NCI-H2196 treated with DMSO at 0.1 percent for 48 hours (cell line): ENCODE measurements at regions not wholly inside any gene's neighbourhood (a gene's known extent, or its start where the extent isn't known, plus 50 kb on each side); places are given as distances from the start of the nearest gene placed in this dataset.

Source experiments
- DNase-seq: peaks from one replicate; lab custom pipeline; 2025; ENCODE audit not compliant: unreplicated experiment; lab: John Stamatoyannopoulos, UW

- peak; percentile 25 for DNase-seq
These were observed 201.4 kb downstream of the SOCS6 start for GRCh38 chr18:70489986-70490933.

DNA sequence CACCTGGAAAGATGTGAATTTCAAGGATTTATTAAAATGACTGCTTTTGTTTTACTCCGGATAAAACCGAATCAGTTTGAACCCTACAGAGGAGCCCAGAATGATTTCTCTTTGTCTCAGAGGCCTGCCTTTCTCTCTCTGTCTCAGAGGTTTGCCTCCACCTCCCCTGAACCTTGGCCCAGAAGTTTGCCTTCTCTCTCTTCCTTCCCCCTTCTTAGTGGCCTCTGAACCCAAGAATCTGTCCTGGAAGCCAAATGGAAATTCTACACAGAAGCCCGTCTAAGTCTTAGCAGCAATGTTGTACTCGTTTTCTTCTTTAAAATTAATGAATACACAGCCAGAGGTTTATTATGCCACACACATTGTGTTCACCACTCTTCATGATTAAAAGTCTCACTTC lies 200.7 kb downstream of the SOCS6 start:
- no peak for DNase-seq

GRCh38 chr18:70469916-70470315 lies 181.1 kb downstream of the SOCS6 start:
- DNase-seq, result no peak

DNA sequence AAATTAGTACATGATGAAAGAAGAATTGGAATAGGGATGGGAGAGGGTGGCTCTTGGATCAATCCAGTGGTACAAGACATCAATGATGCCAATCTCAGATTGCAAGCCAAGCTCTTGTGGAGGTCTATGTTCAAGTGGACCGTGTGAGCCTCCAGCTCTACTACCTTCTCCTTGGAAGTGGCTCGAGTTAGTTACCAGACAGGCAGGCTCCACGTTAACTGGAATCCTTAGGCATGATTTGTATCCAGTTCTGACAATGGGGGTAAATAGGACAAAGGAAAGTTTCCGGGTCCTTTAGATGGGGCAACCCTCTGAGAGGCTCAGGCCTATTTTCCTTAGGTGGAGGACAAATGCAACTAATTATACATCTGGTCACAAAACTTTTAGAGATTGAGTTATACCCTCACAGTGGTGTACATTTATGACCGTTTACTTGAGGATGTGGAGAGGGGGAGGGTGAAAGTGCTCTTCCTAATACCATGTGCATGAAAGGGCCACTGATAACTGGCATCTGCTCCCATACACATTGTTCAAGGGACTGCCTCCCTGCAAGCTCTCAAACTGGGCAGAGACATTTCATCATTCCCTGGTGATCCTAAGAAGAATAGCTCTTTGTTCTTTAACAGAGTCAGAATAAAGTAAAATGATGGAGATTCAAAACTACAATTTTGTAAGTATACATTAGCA lies 180.2 kb downstream of the SOCS6 start:
- DNase-seq, result no peak

DNA sequence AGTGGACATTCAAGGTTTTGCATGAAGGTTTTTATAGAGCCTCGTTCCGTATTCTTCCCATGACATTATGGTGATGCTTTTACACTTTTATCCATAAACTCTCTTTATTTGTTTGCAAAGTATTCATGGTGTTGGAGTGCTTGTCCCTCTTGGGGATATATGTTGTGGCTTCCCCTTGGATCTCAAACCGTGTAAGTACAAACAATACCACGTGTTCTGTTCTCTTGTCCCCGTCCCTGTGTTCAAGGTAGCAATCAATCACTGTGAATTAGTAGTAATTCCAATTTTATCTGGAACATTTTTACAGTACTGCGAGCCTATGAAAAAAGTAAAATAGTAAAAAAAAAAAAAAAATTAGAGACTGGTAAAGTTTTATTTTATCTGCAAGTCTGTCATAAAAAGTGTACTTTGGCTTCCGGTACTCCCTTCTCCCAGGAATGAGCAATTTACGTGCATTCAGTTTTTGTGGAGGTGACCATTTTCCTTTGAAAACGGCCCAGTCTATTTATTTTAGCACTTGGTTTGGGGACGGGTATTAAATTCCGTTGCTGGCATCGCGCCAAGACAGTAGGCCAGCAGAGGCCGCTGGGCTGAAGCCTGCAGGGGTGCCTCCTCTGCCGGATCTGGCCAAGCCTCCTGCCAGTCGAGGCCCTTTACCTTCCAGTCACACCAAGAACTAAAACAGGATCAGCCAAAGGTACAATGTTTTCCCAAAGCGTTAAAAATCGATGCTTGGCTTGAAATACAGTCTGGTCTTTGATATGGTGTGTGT lies 175.7 kb downstream of the SOCS6 start:
- peak; percentile 62 for DNase-seq

DNA sequence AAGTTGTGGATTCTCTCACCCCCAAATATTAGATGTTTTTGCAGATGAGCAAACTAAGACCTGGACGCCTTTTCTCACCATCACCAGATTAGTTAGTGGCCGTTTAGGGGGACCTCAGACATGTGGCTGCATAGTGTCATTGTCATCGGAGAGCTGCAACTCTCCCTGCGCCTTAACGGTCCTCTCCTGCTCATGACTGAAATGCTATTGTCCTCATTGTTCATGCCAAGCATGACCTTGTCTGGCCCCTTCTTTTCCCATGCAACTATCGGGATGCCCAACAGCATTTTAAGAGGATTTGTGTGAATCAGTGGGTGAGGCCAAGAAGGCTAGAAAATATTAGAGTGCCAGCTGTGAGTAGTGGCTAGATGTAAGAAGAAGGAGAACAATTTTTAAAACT lies 174.2 kb downstream of the SOCS6 start:
- DNase-seq, result no peak

- DNase-seq, result no peak
These were observed 173.2 kb downstream of the SOCS6 start for GRCh38 chr18:70462078-70462439.

DNA sequence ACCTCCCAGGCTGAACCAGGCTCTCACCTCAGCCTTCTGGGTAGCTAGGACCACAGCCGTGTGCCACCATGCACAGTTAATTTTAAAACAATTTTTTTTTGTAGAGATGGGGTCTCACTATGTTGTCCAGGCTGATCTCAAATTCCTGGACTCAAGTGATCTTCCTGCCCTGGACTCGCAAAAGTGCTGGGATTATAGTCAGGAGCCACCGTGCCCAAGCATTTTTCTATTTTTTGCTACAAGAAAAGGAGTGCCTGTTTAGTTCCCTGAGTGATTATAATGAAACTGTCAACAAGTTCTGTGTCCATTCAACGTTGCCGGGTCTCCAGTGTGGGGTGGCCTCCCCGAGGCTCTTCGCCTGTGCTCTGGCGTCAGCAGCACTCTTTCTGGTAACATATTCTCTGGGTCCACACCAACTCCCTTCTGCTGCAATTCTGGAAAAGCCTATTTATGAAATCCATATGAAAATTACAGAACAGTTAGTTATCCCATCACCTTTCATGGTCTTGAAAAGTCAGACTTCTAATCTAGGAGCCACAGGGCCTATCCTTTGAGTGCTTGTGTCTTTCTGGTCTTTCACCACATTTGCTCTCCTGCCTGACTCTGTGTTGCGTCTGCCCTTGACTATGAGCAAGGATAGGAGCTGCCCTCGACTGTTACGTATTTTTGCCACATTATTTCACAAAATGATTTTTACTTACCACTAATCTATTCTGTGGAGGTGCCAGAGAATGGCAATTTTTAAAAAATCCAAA lies 172.7 kb downstream of the SOCS6 start:
- DNase-seq, result no peak

- DNase-seq, result no peak
These were observed 170.9 kb downstream of the SOCS6 start for GRCh38 chr18:70459731-70460130.

DNA sequence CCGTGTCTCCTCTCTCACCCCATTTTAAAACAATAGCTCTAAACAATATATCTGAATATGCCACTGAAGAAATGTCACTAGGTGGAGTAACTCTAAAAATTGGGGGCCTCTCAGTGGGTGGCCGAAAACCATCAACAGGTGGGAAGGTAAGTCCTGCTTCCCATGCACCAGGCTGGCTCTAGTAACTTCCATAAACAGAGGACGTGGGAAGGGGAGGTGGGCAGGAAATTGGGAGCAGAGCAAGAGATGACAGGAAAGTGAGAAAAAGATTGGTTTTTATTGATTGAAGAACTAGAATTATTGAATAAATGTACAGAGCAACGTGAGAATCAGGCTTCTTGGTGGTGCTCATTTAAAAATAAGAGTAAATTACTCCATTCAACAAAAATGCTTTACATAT lies 170.4 kb downstream of the SOCS6 start:
- DNase-seq, result no peak

DNA sequence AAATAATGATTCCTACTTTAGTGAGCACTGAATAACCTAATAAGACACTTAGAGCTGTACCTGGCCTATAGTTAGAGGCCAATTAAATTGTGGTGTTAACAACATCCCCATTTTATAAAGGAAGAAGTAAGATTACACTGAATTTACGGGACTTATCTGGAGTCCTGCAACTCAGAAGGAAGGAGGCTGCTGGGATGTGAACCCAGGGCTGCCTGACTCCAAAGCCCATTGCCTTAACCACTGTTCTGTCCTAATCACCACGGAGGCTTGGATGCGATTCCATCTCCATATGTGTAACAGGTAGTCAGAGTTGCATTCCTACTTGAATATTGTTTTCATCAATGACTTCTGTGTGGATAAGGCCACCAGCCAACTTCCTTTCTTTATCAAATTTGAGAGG lies 168.9 kb downstream of the SOCS6 start:
- DNase-seq, result no peak

GRCh38 chr18:70457223-70457622 lies 168.4 kb downstream of the SOCS6 start:
- DNase-seq, result no peak

DNA sequence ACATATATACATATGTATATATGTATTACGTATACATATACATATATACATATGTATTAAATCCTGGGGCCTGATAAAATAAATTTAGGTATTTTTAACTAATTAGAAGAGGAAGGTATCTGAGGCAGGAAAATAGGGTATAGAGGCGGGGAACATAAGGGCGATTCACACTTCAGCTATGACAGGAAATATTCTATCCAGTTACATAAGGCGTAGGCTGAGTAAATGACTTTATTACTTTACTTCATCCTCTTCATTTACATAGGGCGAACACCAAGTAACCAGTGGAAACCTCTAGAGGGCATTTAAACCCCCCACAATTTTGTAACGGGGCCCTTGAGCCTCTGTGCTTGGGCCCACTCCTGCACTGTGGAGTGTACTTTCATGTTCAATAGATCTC lies 167.5 kb downstream of the SOCS6 start:
- no peak for DNase-seq

GRCh38 chr18:70455731-70456130 lies 166.9 kb downstream of the SOCS6 start:
- DNase-seq, result no peak

- DNase-seq, result peak; percentile 56
These were observed 166.0 kb downstream of the SOCS6 start for GRCh38 chr18:70454704-70455322.

DNA sequence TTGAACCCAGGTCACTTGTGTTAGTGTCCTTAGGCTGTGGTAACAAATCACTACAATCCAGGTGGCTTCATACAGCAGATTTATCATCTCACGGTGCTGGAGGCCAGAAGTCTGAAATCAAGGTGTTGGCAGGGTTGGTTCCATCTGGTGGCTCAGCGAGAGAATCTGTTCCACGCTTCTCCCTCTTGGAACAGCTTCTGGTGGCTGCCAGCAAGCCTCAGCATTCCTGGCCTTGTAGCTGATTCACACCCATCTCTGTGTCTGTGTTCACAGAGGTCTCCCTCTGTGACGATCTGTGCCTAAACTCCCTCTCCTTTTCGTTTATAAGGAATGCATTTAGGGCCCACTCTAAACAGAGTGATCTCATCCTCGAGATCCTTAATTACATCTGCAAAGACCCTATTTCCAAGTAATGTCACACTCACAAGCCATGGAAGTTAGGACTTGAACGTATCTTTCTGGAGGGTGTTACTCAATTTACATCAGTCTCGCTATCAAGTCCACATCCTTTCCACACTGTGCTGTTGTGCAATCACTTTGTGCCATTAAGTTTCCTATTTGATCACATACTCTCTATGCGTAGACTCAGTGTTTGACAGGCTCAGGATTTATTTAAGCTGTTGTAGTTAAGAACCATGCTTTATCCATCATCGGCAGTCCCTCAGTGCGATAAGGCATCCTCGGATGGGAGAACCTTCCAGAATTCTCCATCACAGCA lies 164.4 kb downstream of the SOCS6 start:
- DNase-seq, result no peak

DNA sequence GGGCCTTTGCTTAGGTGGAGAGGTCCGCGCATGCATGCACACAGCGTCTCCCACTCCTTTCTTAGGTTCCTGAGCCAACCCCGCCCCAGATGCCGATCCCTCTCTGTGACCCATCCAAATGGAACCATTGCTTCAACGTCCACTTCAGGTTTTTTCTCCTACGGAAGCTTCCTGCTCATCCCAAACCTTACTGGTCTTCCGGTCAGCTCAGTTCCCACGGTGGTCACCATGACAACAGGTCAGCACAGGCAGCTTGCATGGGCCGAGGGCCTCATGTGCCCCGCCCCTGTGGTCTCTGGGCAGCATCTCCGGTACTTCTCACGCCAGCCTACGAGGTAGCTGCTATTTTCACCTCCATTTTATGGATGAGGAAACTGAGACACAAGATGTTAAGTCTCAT lies 163.7 kb downstream of the SOCS6 start:
- DNase-seq, result no peak

DNA sequence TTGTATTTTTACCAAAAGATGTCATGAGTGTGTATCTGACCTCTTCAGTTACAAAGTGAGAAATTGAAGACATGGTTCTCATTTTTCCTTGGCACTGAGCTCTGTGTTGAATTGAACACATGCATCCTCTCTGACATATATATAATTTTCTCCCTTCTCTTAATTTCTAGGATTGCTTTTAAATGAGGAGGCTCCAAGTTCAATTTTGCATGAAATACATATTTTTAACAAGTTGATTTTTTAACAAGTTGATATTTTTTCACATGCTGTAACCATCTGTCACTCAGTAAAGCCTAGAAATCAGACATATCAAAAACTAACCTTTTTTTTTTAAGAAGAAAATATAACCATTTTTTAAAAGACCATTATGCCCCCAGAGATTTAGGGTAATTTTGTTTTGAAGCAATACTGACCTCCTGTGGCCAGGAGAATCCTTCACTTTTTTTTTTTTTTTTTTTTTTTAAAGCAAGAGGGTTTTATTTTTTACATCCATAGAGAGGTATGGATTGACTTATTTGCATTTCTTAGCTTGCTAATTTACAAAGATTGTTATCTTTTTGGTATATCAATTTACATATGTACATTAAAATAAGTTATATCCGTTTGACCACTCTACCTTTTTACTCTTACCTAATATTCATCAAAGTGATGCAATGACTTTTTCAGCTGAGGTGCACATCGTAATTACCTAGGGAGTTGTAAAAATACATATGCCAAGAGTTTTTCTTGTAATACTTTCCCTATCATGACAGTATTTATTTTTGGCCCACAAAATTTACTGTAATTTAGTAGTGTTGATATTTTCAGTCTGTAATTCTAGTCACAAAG lies 161.8 kb downstream of the SOCS6 start:
- DNase-seq, result no peak

DNA sequence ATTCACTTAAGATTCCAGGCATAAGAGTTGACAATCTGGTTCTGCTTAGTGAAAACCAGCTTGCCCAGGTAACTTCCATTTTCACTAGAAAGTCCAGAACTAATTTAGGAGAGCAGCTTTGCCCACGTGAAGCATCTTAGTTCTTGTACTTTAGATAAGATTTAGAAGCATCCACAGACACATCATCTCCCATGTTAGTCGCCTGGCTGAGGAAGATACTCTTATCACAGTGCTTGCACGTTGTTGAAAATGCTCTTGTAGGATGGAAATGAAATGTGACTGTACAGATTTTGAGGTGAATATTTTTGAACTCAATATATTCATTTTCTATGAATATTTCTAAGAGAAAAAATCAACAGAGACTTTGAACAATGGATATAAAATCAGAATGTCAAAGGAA lies 159.7 kb downstream of the SOCS6 start:
- DNase-seq, result no peak
